Right lobe of liver (tissue), 4 donors: ENCODE measurements at regions not wholly inside any gene's neighbourhood (a gene's known extent, or its start where the extent isn't known, plus 50 kb on each side); places are given as distances from the start of the nearest gene placed in this dataset.

ENCODE experiments used
- POLR2A ChIP-seq: fragments of 450-650 bp; IDR thresholded peaks from one replicate; pipeline ENCODE4 v1.6.1; 2017; ENCODE audit warnings: antibody characterized with exemption, mild to moderate bottlenecking
- TF ChIP-seq, protein P1 (sequence below), 4 donors: fragments of 200-600 bp in 3 of 4; fragments of 450-650 bp in 1 of 4; IDR thresholded peaks; one replicate each; pipeline versions ENCODE4 v1.5.1 to v1.8.0; 2016 to 2022; ENCODE audit warnings: antibody characterized with exemption in 4 of 4, mild to moderate bottlenecking in 2 of 4
- donor health status: DM: no; HTN: no; CAD: no.
- donor health status: DM: no; HTN: no; CAD: no.
- donor health status: DM: no; HTN: yes; CAD: no.

DNA sequence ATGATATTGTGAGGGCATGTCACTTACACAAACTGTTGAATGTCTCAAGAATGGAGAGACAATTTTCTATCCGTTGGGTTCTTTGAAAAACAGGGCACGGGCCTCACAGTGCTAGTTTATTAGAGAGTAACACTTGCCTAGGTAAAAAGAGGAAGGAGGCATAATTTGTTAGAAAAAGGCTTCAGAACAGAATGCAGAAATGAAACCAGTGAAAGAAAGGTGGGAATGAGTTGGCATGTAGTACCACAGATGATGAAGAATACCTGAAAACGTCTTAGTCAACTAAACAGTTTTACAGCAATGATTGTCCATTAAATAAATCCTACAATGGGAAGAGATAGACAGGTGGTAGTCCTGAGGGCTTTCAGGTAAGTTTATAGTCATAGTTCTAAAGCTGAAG is 1399.7 kb upstream of the CADM2 start:
- TF ChIP-seq, protein P1, sequence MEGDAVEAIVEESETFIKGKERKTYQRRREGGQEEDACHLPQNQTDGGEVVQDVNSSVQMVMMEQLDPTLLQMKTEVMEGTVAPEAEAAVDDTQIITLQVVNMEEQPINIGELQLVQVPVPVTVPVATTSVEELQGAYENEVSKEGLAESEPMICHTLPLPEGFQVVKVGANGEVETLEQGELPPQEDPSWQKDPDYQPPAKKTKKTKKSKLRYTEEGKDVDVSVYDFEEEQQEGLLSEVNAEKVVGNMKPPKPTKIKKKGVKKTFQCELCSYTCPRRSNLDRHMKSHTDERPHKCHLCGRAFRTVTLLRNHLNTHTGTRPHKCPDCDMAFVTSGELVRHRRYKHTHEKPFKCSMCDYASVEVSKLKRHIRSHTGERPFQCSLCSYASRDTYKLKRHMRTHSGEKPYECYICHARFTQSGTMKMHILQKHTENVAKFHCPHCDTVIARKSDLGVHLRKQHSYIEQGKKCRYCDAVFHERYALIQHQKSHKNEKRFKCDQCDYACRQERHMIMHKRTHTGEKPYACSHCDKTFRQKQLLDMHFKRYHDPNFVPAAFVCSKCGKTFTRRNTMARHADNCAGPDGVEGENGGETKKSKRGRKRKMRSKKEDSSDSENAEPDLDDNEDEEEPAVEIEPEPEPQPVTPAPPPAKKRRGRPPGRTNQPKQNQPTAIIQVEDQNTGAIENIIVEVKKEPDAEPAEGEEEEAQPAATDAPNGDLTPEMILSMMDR (IDR thresholded peaks at IDR 0.05), result no peak
- TF ChIP-seq POLR2A, result no peak
